Peyer's patch (tissue), 4 donors: ENCODE measurements at regions not wholly inside any gene's neighbourhood (a gene's known extent, or its start where the extent isn't known, plus 50 kb on each side); places are given as distances from the start of the nearest gene placed in this dataset.

ENCODE experiments used
- CTCF ChIP-seq, 6 experiments: fragments of 450-650 bp in 4 of 6; fragments of 200-600 bp in 2 of 6; sonication (generic) in 1 of 6; IDR thresholded peaks; one replicate each; pipeline ENCODE4 v1.5.1; 2017 to 2019; ENCODE audit warnings: antibody characterized with exemption in 6 of 6, mild to moderate bottlenecking in 3 of 6, moderate library complexity in 1 of 6
- POLR2A ChIP-seq, 2 donors: fragments of 450-650 bp; IDR thresholded peaks; one replicate each; pipeline ENCODE4 v1.5.1; 2017; ENCODE audit warnings: antibody characterized with exemption in 2 of 2, mild to moderate bottlenecking in 2 of 2, moderate library complexity in 2 of 2

GRCh38 chr14:105700622-105701288, 174.4 kb downstream of the TMEM121 start:
- TF ChIP-seq CTCF (IDR thresholded peaks at IDR 0.05) (no peak), POLR2A (IDR thresholded peaks at IDR 0.05) (no peak)
